HCT116 (cell line): ENCODE measurements at regions not wholly inside any gene's neighbourhood (a gene's known extent, or its start where the extent isn't known, plus 50 kb on each side); places are given as distances from the start of the nearest gene placed in this dataset.

Experiments used
- ATAC-seq: fragments of 200-7000 bp; cut with Tn5 transposase; 2 replicates; pipeline ENCODE4 v1.9.1; 2020; ENCODE audit warnings: mild to moderate bottlenecking, moderate library complexity
- BruUV-seq: library from RNA; stranded (reverse); fragments of 400-500 nt; replicated peaks from 2 replicates; lab custom pipeline; 2021; lab: Mats Ljungman, UMichigan
- CTCF ChIA-PET: fragments of 300-600 bp; sonication (Branson Sonifier 250); formaldehyde crosslinking; loops from one replicate; lab custom pipeline; 2021; ENCODE audit warnings: antibody characterized with exemption; lab: Charles Lee
- POLR2A ChIA-PET: fragments of 300-600, 350-600 bp; sonication (Branson Sonifier 250); formaldehyde crosslinking; loops from one replicate; lab custom pipeline; 2021; ENCODE audit warnings: antibody characterized with exemption; lab: Charles Lee
- RAD21 ChIA-PET, 2 experiments: fragments of 300-600 bp; sonication (Branson Sonifier 250); formaldehyde crosslinking; loops; one replicate each; lab custom pipeline; 2023; ENCODE audit warnings: low total read pairs in 2 of 2; ENCODE audit not compliant: uncharacterized antibody in 2 of 2, unreplicated experiment in 2 of 2, low non-redundant PET in 1 of 2; lab: Charles Lee
- DNase-seq: peaks from one replicate; pipeline ENCODE4 v3.0.0-alpha.2; 2010; ENCODE audit warnings: low read depth, low spot score
- H2AFZ ChIP-seq: fragments of 200-600 bp; shearing (Covaris generic), sonication (generic); 2 replicates; pipeline ENCODE4 v1.6.1; 2017; ENCODE audit warnings: low read depth, mixed run types, mixed read lengths, antibody characterized with exemption, low read length; ENCODE audit not compliant: poor library complexity, severe bottlenecking
- H3K27ac ChIP-seq: 2 replicates; pipeline ENCODE4 v1.5.1; 2012; ENCODE audit warnings: low read depth, low read length
- H3K27me3 ChIP-seq: fragments of 200-600 bp; sonication (generic); 2 replicates; pipeline ENCODE4 v1.6.1; 2016; ENCODE audit warnings: mixed run types, low read length, mixed read lengths; ENCODE audit not compliant: insufficient read depth
- H3K36me3 ChIP-seq, 2 experiments: fragments of 200-500 bp in 1 of 2; fragments of 200-600 bp in 1 of 2; sonication (Bioruptor generic) in 1 of 2; sonication (generic) in 1 of 2; 2 replicates each; pipeline versions ENCODE4 v1.5.1 to v1.6.1; 2014 to 2016; ENCODE audit warnings: low read length in 2 of 2, inconsistent platforms in 1 of 2, mixed read lengths in 1 of 2, mixed run types in 1 of 2; ENCODE audit not compliant: insufficient read depth in 2 of 2, control insufficient read depth in 1 of 2
- H3K4me1 ChIP-seq, 2 experiments: fragments of 200-600 bp in 1 of 2; sonication (generic) in 1 of 2; 2 replicates each; pipeline versions ENCODE4 v1.5.1 to v1.6.1; 2012 to 2017; ENCODE audit warnings: low read length in 2 of 2, inconsistent platforms in 1 of 2, mild to moderate bottlenecking in 1 of 2, mixed read lengths in 1 of 2, mixed run types in 1 of 2, moderate library complexity in 1 of 2; ENCODE audit not compliant: insufficient read depth in 2 of 2, control insufficient read depth in 1 of 2
- H3K4me2 ChIP-seq: fragments of 200-600 bp; sonication (generic); 2 replicates; pipeline ENCODE4 v1.6.1; 2017; ENCODE audit warnings: mixed run types, low read length, mixed read lengths
- H3K4me3 ChIP-seq, 2 experiments: fragments of 200-600 bp in 1 of 2; sonication (generic) in 1 of 2; replicated peaks in 1 of 2; 2 replicates each; pipeline ENCODE4 v1.5.1; 2011 to 2016; ENCODE audit warnings: low read length in 2 of 2, control low read depth in 1 of 2, low read depth in 1 of 2, mild to moderate bottlenecking in 1 of 2, mixed read lengths in 1 of 2, mixed run types in 1 of 2
- H3K79me2 ChIP-seq: fragments of 200-600 bp; sonication (generic); 2 replicates; pipeline ENCODE4 v1.6.1; 2017; ENCODE audit warnings: mild to moderate bottlenecking, mixed run types, low read length, moderate library complexity, mixed read lengths; ENCODE audit not compliant: insufficient read depth
- H3K9ac ChIP-seq: fragments of 200-600 bp; sonication (generic); 2 replicates; pipeline ENCODE4 v1.6.1; 2016; ENCODE audit warnings: low read length, mixed read lengths
- H3K9me2 ChIP-seq: fragments of 200-600 bp; sonication (generic), shearing (Covaris generic); 2 replicates; pipeline ENCODE4 v1.6.1; 2017; ENCODE audit warnings: mixed run types, mild to moderate bottlenecking, moderate library complexity; ENCODE audit not compliant: insufficient read depth
- H3K9me3 ChIP-seq, 2 experiments: fragments of 200-500 bp in 1 of 2; fragments of 200-600 bp in 1 of 2; sonication (Bioruptor generic) in 1 of 2; sonication (generic) in 1 of 2; 2 replicates each; pipeline ENCODE4 v1.6.1; 2014 to 2017; ENCODE audit warnings: low read length in 2 of 2, mixed read lengths in 2 of 2, inconsistent platforms in 1 of 2, low read depth in 1 of 2, mild to moderate bottlenecking in 1 of 2, mixed run types in 1 of 2, moderate library complexity in 1 of 2; ENCODE audit not compliant: control insufficient read depth in 1 of 2, insufficient read depth in 1 of 2
- H4K20me1 ChIP-seq: fragments of 200-600 bp; sonication (generic), shearing (Covaris generic); 2 replicates; pipeline ENCODE4 v1.6.1; 2017; ENCODE audit warnings: mixed run types, mild to moderate bottlenecking, moderate library complexity; ENCODE audit not compliant: insufficient read depth
- ATF3 ChIP-seq: IDR thresholded peaks from 2 replicates; pipeline ENCODE4 v1.6.1; 2012
- CBX3 ChIP-seq: IDR thresholded peaks from 2 replicates; pipeline ENCODE4 v1.6.1; 2012; ENCODE audit warnings: low read depth
- CEBPB ChIP-seq: IDR thresholded peaks from 2 replicates; pipeline ENCODE4 v1.6.1; 2012; ENCODE audit warnings: low read depth
- EZH2phosphoT487 ChIP-seq: fragments of 200-600 bp; IDR thresholded peaks from 2 replicates; pipeline ENCODE4 v1.6.1; 2018; ENCODE audit warnings: antibody characterized with exemption, borderline replicate concordance
- FOSL1 ChIP-seq: IDR thresholded peaks from 2 replicates; pipeline ENCODE4 v1.6.1; 2012; ENCODE audit warnings: low read depth
- JUND ChIP-seq: IDR thresholded peaks from 2 replicates; pipeline ENCODE4 v1.6.1; 2012
- POLR2A ChIP-seq: IDR thresholded peaks from 2 replicates; pipeline ENCODE4 v1.7.0; 2011; ENCODE audit warnings: borderline replicate concordance; ENCODE audit not compliant: insufficient read depth, insufficient read length; ENCODE audit errors: extremely low read depth
- SP1 ChIP-seq: IDR thresholded peaks from 2 replicates; pipeline ENCODE4 v1.6.1; 2012; ENCODE audit warnings: low read depth
- TCF7L2 ChIP-seq: IDR thresholded peaks from 2 replicates; pipeline ENCODE4 v1.7.0; 2011; ENCODE audit warnings: borderline replicate concordance, inconsistent platforms; ENCODE audit not compliant: insufficient read depth, insufficient read length; ENCODE audit errors: extremely low read depth
- ZBTB33 ChIP-seq: IDR thresholded peaks from 2 replicates; pipeline ENCODE4 v1.6.1; 2011; ENCODE audit warnings: mild to moderate bottlenecking, low read length, moderate library complexity; ENCODE audit not compliant: insufficient replicate concordance; ENCODE audit errors: extremely low read depth
- ZFX ChIP-seq: fragments of 450-650 bp; IDR thresholded peaks from 2 replicates; pipeline ENCODE4 v1.6.1; 2017
- intact Hi-C: fragments of 100-400 bp; cut with micrococcal nuclease; formaldehyde crosslinking; loops from 2 replicates; pipeline ENCODE4 v1.10.0; 2022
- TF ChIP-seq, protein P1 (sequence below): IDR thresholded peaks from 2 replicates; pipeline ENCODE4 v1.6.1; 2012
- TF ChIP-seq, protein P2 (sequence below): IDR thresholded peaks from 2 replicates; pipeline ENCODE4 v1.6.1; 2012; ENCODE audit warnings: low read depth
- TF ChIP-seq, protein P3 (sequence below), 3 experiments: fragments of 200-600 bp in 1 of 3; sonication (generic) in 1 of 3; IDR thresholded peaks in 2 of 3; conservative IDR thresholded peaks in 1 of 3; 2 replicates each; pipeline ENCODE4 v1.5.1; 2012 to 2017; ENCODE audit warnings: low read depth in 2 of 3, low read length in 2 of 3, antibody characterized with exemption in 1 of 3, borderline replicate concordance in 1 of 3, control low read depth in 1 of 3, mild to moderate bottlenecking in 1 of 3, mixed read lengths in 1 of 3, mixed run types in 1 of 3, moderate library complexity in 1 of 3; ENCODE audit not compliant: insufficient read depth in 1 of 3

DNA sequence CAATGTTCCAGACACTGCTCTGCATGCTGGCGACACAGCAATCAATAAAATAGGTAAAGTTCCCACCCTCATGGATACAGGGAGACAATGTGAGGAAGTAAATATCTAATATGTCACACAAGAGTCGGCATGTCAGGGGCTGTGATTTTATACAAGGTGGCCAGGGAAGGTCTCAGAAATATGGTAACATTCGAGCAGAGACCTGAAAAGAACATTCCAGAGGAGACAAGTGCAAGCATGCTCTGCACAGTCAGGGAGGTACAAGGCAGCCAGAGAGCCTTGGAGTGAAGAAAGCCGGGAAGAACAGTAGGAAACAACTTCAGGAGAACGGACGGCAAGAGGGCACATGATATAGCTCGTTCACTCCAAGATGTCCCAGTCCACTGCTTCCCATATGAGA, 89.2 kb upstream of the ZNF462 start:
- Histone ChIP-seq H3K4me1 (no peaks in the 10 kb centered on the region), H3K4me2 (no peak overlapping the region), H3K9me2 (no peaks in the 10 kb centered on the region), H2AFZ (no peak overlapping the region), H3K79me2 (no peaks in the 10 kb centered on the region), H3K27ac (no peak overlapping the region), H3K9me3 (no peaks in the 10 kb centered on the region), H3K27me3 (no peaks in the 10 kb centered on the region), H3K36me3 (no peaks in the 10 kb centered on the region), H3K4me3 (no peak overlapping the region)
- no TSS peak for BruUV-seq
- no peak for DNase-seq
- RAD21 ChIA-PET: no interaction called here
- TF ChIP-seq ZFX (no peak), CBX3 (no peak), EZH2phosphoT487 (no peak)
- TF ChIP-seq, protein P1, sequence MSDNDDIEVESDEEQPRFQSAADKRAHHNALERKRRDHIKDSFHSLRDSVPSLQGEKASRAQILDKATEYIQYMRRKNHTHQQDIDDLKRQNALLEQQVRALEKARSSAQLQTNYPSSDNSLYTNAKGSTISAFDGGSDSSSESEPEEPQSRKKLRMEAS: no peak
- TF ChIP-seq, all 23 proteins: peak for 0
- POLR2A ChIA-PET: no interaction called here
- CTCF ChIA-PET: no interaction called here
- ATAC-seq: no peak
- intact Hi-C loops: no loop called here
- Histone ChIP-seq H3K9ac (no peak overlapping the region), H4K20me1 (no peaks in the 10 kb centered on the region)

- no TSS peak for BruUV-seq
- no peak overlapping the region for H3K4me2 ChIP-seq
- H2AFZ ChIP-seq: no peak overlapping the region
- ChIA-PET CTCF (no interaction called here), POLR2A (no interaction called here)
- H3K27me3 ChIP-seq: no peaks in the 10 kb centered on the region
- H3K79me2 ChIP-seq: no peaks in the 10 kb centered on the region
- H3K9me2 ChIP-seq: no peaks in the 10 kb centered on the region
- H3K4me3 ChIP-seq: no peak overlapping the region
- no peak for DNase-seq
- H3K36me3 ChIP-seq: no peaks in the 10 kb centered on the region
- TF ChIP-seq ZBTB33 (no peak), ATF3 (no peak), POLR2A (no peak), FOSL1 (no peak), TCF7L2 (no peak), CEBPB (no peak), SP1 (no peak), EZH2phosphoT487 (no peak), JUND (no peak)
- TF ChIP-seq, protein P2, sequence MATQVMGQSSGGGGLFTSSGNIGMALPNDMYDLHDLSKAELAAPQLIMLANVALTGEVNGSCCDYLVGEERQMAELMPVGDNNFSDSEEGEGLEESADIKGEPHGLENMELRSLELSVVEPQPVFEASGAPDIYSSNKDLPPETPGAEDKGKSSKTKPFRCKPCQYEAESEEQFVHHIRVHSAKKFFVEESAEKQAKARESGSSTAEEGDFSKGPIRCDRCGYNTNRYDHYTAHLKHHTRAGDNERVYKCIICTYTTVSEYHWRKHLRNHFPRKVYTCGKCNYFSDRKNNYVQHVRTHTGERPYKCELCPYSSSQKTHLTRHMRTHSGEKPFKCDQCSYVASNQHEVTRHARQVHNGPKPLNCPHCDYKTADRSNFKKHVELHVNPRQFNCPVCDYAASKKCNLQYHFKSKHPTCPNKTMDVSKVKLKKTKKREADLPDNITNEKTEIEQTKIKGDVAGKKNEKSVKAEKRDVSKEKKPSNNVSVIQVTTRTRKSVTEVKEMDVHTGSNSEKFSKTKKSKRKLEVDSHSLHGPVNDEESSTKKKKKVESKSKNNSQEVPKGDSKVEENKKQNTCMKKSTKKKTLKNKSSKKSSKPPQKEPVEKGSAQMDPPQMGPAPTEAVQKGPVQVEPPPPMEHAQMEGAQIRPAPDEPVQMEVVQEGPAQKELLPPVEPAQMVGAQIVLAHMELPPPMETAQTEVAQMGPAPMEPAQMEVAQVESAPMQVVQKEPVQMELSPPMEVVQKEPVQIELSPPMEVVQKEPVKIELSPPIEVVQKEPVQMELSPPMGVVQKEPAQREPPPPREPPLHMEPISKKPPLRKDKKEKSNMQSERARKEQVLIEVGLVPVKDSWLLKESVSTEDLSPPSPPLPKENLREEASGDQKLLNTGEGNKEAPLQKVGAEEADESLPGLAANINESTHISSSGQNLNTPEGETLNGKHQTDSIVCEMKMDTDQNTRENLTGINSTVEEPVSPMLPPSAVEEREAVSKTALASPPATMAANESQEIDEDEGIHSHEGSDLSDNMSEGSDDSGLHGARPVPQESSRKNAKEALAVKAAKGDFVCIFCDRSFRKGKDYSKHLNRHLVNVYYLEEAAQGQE: no peak
- TF ChIP-seq, protein P3, sequence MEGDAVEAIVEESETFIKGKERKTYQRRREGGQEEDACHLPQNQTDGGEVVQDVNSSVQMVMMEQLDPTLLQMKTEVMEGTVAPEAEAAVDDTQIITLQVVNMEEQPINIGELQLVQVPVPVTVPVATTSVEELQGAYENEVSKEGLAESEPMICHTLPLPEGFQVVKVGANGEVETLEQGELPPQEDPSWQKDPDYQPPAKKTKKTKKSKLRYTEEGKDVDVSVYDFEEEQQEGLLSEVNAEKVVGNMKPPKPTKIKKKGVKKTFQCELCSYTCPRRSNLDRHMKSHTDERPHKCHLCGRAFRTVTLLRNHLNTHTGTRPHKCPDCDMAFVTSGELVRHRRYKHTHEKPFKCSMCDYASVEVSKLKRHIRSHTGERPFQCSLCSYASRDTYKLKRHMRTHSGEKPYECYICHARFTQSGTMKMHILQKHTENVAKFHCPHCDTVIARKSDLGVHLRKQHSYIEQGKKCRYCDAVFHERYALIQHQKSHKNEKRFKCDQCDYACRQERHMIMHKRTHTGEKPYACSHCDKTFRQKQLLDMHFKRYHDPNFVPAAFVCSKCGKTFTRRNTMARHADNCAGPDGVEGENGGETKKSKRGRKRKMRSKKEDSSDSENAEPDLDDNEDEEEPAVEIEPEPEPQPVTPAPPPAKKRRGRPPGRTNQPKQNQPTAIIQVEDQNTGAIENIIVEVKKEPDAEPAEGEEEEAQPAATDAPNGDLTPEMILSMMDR (IDR thresholded peaks at IDR 0.05 in 2 of 3, conservative IDR thresholded peaks at IDR 0.05 in 1 of 3; ENCODE audit: borderline replicate concordance in 1 of 3, insufficient read depth in 1 of 3, low read depth in 2 of 3, low read length in 2 of 3): no peak
- TF ChIP-seq, all 23 proteins: peak for 0
- Histone ChIP-seq H4K20me1 (no peaks in the 10 kb centered on the region), H3K27ac (no peak overlapping the region), H3K9ac (no peak overlapping the region), H3K9me3 (no peaks in the 10 kb centered on the region), H3K4me1 (no peaks in the 10 kb centered on the region)
- intact Hi-C loops: no loop called here
- RAD21 ChIA-PET: no interaction called here
- no peak for ATAC-seq
Observed at GRCh38 chr9:106775960-106776359, 87.0 kb upstream of the ZNF462 start.
